C4-2B (cell line): ENCODE measurements at regions not wholly inside any gene's neighbourhood (a gene's known extent, or its start where the extent isn't known, plus 50 kb on each side); places are given as distances from the start of the nearest gene placed in this dataset.
A peak's percentile ranks its signal among the peaks of the same experiment; 100 is the strongest.

Experiments used
- ZFX ChIP-seq: fragments of 450-650 bp; IDR thresholded peaks from 2 replicates; pipeline ENCODE4 v1.6.1; 2017
- TF ChIP-seq, protein P1 (sequence below): fragments of 450-650 bp; conservative IDR thresholded peaks from 2 replicates; pipeline ENCODE4 v1.5.1; 2017; ENCODE audit warnings: mild to moderate bottlenecking

DNA sequence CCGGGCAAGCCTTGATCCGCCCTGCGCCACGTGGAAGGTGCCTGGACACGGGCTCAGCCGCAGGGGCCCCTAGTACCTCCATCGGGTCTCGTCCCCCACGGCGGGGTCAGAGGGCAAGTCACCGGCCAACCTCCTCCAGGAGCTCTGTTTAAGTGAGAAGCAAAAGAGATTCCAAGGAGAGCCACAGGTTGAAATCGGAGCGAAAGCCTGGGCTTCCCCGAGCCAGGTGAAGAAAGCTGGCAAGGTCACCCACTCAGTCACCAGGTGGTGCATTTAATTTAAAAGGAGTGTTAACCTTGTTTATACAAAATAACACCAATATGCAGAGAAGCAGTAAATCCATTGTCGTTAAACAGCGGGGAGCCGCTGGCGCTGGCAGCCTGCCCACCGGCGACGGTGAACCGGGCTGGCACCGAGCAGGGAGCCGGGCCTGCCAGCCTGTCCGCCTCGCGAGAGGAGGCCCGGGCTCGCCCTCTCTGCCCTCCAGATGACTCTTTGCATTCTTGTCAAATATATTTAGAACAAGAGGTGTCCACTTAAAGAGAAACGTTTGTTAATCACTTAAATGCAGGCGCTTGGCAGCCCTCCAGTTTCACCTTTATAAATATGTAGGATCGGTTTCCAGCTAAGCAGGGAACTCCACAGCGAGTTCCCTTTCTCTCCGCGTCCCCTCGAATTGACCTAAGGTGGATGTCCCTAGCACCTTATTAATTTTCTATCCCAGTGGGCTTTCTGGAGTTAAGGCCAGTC lies 277.3 kb upstream of the NR2F2 start:
- TF ChIP-seq, protein P1, sequence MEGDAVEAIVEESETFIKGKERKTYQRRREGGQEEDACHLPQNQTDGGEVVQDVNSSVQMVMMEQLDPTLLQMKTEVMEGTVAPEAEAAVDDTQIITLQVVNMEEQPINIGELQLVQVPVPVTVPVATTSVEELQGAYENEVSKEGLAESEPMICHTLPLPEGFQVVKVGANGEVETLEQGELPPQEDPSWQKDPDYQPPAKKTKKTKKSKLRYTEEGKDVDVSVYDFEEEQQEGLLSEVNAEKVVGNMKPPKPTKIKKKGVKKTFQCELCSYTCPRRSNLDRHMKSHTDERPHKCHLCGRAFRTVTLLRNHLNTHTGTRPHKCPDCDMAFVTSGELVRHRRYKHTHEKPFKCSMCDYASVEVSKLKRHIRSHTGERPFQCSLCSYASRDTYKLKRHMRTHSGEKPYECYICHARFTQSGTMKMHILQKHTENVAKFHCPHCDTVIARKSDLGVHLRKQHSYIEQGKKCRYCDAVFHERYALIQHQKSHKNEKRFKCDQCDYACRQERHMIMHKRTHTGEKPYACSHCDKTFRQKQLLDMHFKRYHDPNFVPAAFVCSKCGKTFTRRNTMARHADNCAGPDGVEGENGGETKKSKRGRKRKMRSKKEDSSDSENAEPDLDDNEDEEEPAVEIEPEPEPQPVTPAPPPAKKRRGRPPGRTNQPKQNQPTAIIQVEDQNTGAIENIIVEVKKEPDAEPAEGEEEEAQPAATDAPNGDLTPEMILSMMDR = no peak
- TF ChIP-seq ZFX = peak; percentile 25; the same call in 1 of the 2 replicates
